Upper lobe of right lung (tissue), 1 donor: ENCODE measurements at regions not wholly inside any gene's neighbourhood (a gene's known extent, or its start where the extent isn't known, plus 50 kb on each side); places are given as distances from the start of the nearest gene placed in this dataset.

ENCODE experiments used
- ATAC-seq: fragments of 200-7000 bp; cut with Tn5 transposase; one replicate; pipeline ENCODE4 v1.9.1; 2020; ENCODE audit warnings: mild to moderate bottlenecking, moderate library complexity
- DNase-seq: peaks from one replicate; pipeline ENCODE4 v3.0.0-alpha.2; 2020
- H3K27ac ChIP-seq: fragments of 200-600 bp; one replicate; pipeline ENCODE4 v1.8.0; 2022
- H3K27me3 ChIP-seq: fragments of 200-600 bp; one replicate; pipeline ENCODE4 v1.8.0; 2022; ENCODE audit warnings: mild to moderate bottlenecking
- H3K36me3 ChIP-seq: fragments of 200-600 bp; one replicate; pipeline ENCODE4 v1.8.0; 2022
- H3K4me1 ChIP-seq: fragments of 200-600 bp; one replicate; pipeline ENCODE4 v1.8.0; 2022
- H3K4me3 ChIP-seq: fragments of 200-600 bp; one replicate; pipeline ENCODE4 v1.8.0; 2022; ENCODE audit warnings: mild to moderate bottlenecking
- H3K9me3 ChIP-seq: fragments of 200-600 bp; one replicate; pipeline ENCODE4 v1.8.0; 2022
- CTCF ChIP-seq: fragments of 200-600 bp; IDR thresholded peaks from one replicate; pipeline ENCODE4 v1.8.0; 2022; ENCODE audit warnings: antibody characterized with exemption
- intact Hi-C: fragments of 100-400 bp; cut with DNase I; formaldehyde crosslinking; loops from one replicate; pipeline ENCODE4 v1.11.0; 2022
- donor health status: DM: no; HTN: yes; CAD: no; lungs with severe emphysema.

GRCh38 chr12:92299344-92299743 is 153.7 kb upstream of the BTG1 start:
- Histone ChIP-seq H3K36me3 (no peaks in the 10 kb centered on the region), H3K4me1 (peaks cover 15% of the 10 kb centered on the region), H3K4me3 (no peak overlapping the region), H3K27ac (no peak overlapping the region), H3K9me3 (no peaks in the 10 kb centered on the region), H3K27me3 (no peaks in the 10 kb centered on the region)
- intact Hi-C loops = no loop called here
- TF ChIP-seq CTCF = no peak
- ATAC-seq (no peak), DNase-seq (no peak)

- peaks cover 10% of the 10 kb centered on the region for H3K4me1 ChIP-seq
- no peak overlapping the region for H3K4me3 ChIP-seq
- no peaks in the 10 kb centered on the region for H3K9me3 ChIP-seq
- no peak overlapping the region for H3K27ac ChIP-seq
- peak; percentile 34 for ATAC-seq
- no peak for DNase-seq
- no peak for TF ChIP-seq CTCF
- no peaks in the 10 kb centered on the region for H3K27me3 ChIP-seq
- intact Hi-C loops = no loop called here
- H3K36me3 ChIP-seq = no peaks in the 10 kb centered on the region
These were observed 152.5 kb upstream of the BTG1 start for GRCh38 chr12:92297932-92298696.

- no peak for ATAC-seq
- H3K36me3 ChIP-seq = no peaks in the 10 kb centered on the region
- no peak for DNase-seq
- peaks cover 10% of the 10 kb centered on the region for H3K4me1 ChIP-seq
- H3K4me3 ChIP-seq = no peak overlapping the region
- intact Hi-C loops = no loop called here
- no peaks in the 10 kb centered on the region for H3K9me3 ChIP-seq
- TF ChIP-seq CTCF = no peak
- no peak overlapping the region for H3K27ac ChIP-seq
- H3K27me3 ChIP-seq = no peaks in the 10 kb centered on the region
These were observed 151.8 kb upstream of the BTG1 start for GRCh38 chr12:92297405-92297804.

GRCh38 chr12:92295523-92295922 is 149.9 kb upstream of the BTG1 start:
- intact Hi-C loops = no loop called here
- DNase-seq (no peak), ATAC-seq (no peak)
- no peak for TF ChIP-seq CTCF
- Histone ChIP-seq H3K4me3 (no peak overlapping the region), H3K4me1 (peaks cover 15% of the 10 kb centered on the region), H3K9me3 (no peaks in the 10 kb centered on the region), H3K36me3 (no peaks in the 10 kb centered on the region), H3K27me3 (no peaks in the 10 kb centered on the region), H3K27ac (no peak overlapping the region)

GRCh38 chr12:92294676-92295440 is 149.2 kb upstream of the BTG1 start:
- TF ChIP-seq CTCF = no peak
- H3K27me3 ChIP-seq = no peaks in the 10 kb centered on the region
- no peak for ATAC-seq

More at GRCh38 chr12:92294676-92295440, 149.2 kb upstream of the BTG1 start:
- Histone ChIP-seq H3K4me1 (peaks cover 16% of the 10 kb centered on the region), H3K4me3 (no peak overlapping the region), H3K9me3 (no peaks in the 10 kb centered on the region), H3K36me3 (no peaks in the 10 kb centered on the region), H3K27ac (no peak overlapping the region)
- intact Hi-C loops = no loop called here
- no peak for DNase-seq
